GM23338 (cell line): ENCODE measurements at regions not wholly inside any gene's neighbourhood (a gene's known extent, or its start where the extent isn't known, plus 50 kb on each side); places are given as distances from the start of the nearest gene placed in this dataset.
"Not testable (repeated sequence)": the region's sequence is repeated elsewhere in the genome, so short reads cannot be mapped to it uniquely, and the experiment has no call there.

ENCODE experiments used
- CREB1 ChIP-seq: fragments of 250-450 bp; sonication (Bioruptor Pico); IDR thresholded peaks from 2 replicates; pipeline ENCODE4 v1.5.0; 2020; ENCODE audit warnings: low read depth, mild to moderate bottlenecking, moderate library complexity
- CTCF ChIP-seq, 2 experiments: fragments of 200-600 bp in 1 of 2; sonication (generic) in 1 of 2; conservative IDR thresholded peaks; 2 replicates each; pipeline versions ENCODE4 v1.5.1 to v1.6.1; 2016 to 2017; ENCODE audit warnings: antibody characterized with exemption in 2 of 2, low read depth in 2 of 2, mild to moderate bottlenecking in 2 of 2, moderate library complexity in 1 of 2
- ETS1 ChIP-seq: IDR thresholded peaks from 2 replicates; pipeline ENCODE4 v1.6.1; 2016; ENCODE audit warnings: antibody characterized with exemption
- EZH2 ChIP-seq: fragments of 200-600 bp; sonication (generic); IDR thresholded peaks from one replicate; pipeline ENCODE4 v1.8.0; 2017; ENCODE audit warnings: antibody characterized with exemption, mild to moderate bottlenecking, low read depth; ENCODE audit not compliant: unreplicated experiment
- EZH2phosphoT487 ChIP-seq: fragments of 200-600 bp; sonication (generic); IDR thresholded peaks from one replicate; pipeline ENCODE4 v1.8.1; 2018; ENCODE audit warnings: antibody characterized with exemption; ENCODE audit not compliant: unreplicated experiment
- JUNB ChIP-seq: IDR thresholded peaks from one replicate; pipeline ENCODE4 v1.6.1; 2016; ENCODE audit warnings: antibody characterized with exemption; ENCODE audit not compliant: unreplicated experiment
- POLR2AphosphoS5 ChIP-seq: IDR thresholded peaks from 2 replicates; pipeline ENCODE4 v1.6.1; 2016; ENCODE audit warnings: antibody characterized with exemption, low read depth
- REST ChIP-seq: IDR thresholded peaks from one replicate; pipeline ENCODE4 v1.6.1; 2018; ENCODE audit warnings: antibody characterized with exemption; ENCODE audit not compliant: unreplicated experiment
- STAT1 ChIP-seq: IDR thresholded peaks from one replicate; pipeline ENCODE4 v1.6.1; 2016; ENCODE audit warnings: antibody characterized with exemption; ENCODE audit not compliant: unreplicated experiment
- ZNF114 ChIP-seq: fragments of 250-450 bp; sonication (Bioruptor Pico); IDR thresholded peaks from 2 replicates; pipeline ENCODE4 v1.5.0; 2020; ENCODE audit warnings: mild to moderate bottlenecking, moderate library complexity
- ZNF331 ChIP-seq: fragments of 250-450 bp; sonication (Bioruptor Pico); IDR thresholded peaks from 2 replicates; pipeline ENCODE4 v1.5.0; 2020; ENCODE audit warnings: low read depth, mild to moderate bottlenecking, moderate library complexity
- TF ChIP-seq, protein P1 (sequence below): fragments of 250-450 bp; sonication (Bioruptor Pico); IDR thresholded peaks from 2 replicates; pipeline ENCODE4 v1.5.0; 2020; ENCODE audit warnings: mild to moderate bottlenecking, moderate library complexity

GRCh38 chr9:67136376-67136775 lies 144.0 kb upstream of the SPATA31A3 start:
- not testable (repeated sequence) for TF ChIP-seq CTCF (conservative IDR thresholded peaks at IDR 0.05; ENCODE audit: low read depth in 2 of 2); POLR2AphosphoS5; EZH2; EZH2phosphoT487; ZNF331 (CRISPR knock-in tag); CREB1 (CRISPR knock-in tag); JUNB; STAT1; REST; ETS1; ZNF114 (CRISPR knock-in tag)
- TF ChIP-seq, protein P1, sequence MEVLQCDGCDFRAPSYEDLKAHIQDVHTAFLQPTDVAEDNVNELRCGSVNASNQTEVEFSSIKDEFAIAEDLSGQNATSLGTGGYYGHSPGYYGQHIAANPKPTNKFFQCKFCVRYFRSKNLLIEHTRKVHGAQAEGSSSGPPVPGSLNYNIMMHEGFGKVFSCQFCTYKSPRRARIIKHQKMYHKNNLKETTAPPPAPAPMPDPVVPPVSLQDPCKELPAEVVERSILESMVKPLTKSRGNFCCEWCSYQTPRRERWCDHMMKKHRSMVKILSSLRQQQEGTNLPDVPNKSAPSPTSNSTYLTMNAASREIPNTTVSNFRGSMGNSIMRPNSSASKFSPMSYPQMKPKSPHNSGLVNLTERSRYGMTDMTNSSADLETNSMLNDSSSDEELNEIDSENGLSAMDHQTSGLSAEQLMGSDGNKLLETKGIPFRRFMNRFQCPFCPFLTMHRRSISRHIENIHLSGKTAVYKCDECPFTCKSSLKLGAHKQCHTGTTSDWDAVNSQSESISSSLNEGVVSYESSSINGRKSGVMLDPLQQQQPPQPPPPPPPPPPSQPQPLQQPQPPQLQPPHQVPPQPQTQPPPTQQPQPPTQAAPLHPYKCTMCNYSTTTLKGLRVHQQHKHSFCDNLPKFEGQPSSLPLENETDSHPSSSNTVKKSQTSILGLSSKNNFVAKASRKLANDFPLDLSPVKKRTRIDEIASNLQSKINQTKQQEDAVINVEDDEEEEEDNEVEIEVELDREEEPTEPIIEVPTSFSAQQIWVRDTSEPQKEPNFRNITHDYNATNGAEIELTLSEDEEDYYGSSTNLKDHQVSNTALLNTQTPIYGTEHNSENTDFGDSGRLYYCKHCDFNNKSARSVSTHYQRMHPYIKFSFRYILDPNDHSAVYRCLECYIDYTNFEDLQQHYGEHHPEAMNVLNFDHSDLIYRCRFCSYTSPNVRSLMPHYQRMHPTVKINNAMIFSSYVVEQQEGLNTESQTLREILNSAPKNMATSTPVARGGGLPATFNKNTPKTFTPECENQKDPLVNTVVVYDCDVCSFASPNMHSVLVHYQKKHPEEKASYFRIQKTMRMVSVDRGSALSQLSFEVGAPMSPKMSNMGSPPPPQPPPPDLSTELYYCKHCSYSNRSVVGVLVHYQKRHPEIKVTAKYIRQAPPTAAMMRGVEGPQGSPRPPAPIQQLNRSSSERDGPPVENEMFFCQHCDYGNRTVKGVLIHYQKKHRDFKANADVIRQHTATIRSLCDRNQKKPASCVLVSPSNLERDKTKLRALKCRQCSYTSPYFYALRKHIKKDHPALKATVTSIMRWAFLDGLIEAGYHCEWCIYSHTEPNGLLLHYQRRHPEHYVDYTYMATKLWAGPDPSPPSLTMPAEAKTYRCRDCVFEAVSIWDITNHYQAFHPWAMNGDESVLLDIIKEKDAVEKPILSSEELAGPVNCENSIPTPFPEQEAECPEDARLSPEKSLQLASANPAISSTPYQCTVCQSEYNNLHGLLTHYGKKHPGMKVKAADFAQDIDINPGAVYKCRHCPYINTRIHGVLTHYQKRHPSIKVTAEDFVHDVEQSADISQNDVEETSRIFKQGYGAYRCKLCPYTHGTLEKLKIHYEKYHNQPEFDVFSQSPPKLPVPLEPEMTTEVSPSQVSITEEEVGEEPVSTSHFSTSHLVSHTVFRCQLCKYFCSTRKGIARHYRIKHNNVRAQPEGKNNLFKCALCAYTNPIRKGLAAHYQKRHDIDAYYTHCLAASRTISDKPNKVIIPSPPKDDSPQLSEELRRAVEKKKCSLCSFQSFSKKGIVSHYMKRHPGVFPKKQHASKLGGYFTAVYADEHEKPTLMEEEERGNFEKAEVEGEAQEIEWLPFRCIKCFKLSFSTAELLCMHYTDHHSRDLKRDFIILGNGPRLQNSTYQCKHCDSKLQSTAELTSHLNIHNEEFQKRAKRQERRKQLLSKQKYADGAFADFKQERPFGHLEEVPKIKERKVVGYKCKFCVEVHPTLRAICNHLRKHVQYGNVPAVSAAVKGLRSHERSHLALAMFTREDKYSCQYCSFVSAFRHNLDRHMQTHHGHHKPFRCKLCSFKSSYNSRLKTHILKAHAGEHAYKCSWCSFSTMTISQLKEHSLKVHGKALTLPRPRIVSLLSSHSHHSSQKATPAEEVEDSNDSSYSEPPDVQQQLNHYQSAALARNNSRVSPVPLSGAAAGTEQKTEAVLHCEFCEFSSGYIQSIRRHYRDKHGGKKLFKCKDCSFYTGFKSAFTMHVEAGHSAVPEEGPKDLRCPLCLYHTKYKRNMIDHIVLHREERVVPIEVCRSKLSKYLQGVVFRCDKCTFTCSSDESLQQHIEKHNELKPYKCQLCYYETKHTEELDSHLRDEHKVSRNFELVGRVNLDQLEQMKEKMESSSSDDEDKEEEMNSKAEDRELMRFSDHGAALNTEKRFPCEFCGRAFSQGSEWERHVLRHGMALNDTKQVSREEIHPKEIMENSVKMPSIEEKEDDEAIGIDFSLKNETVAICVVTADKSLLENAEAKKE, result not testable (repeated sequence)
